Lower lobe of right lung (tissue), 2 donors: ENCODE measurements at regions not wholly inside any gene's neighbourhood (a gene's known extent, or its start where the extent isn't known, plus 50 kb on each side); places are given as distances from the start of the nearest gene placed in this dataset.

Experiments used
- ATAC-seq, 2 donors: fragments of 200-7000 bp; cut with Tn5 transposase; one replicate each; pipeline ENCODE4 v1.9.1; 2020 to 2022; ENCODE audit warnings: mild to moderate bottlenecking in 2 of 2, moderate library complexity in 2 of 2
- DNase-seq: peaks from one replicate; pipeline ENCODE4 v3.0.0-alpha.2; 2020
- H3K27ac ChIP-seq: fragments of 200-600 bp; one replicate; pipeline ENCODE4 v1.8.0; 2022
- H3K27me3 ChIP-seq: fragments of 200-600 bp; one replicate; pipeline ENCODE4 v1.8.0; 2022; ENCODE audit warnings: low read depth
- H3K36me3 ChIP-seq: fragments of 200-600 bp; one replicate; pipeline ENCODE4 v1.8.0; 2022; ENCODE audit warnings: mild to moderate bottlenecking
- H3K4me1 ChIP-seq: fragments of 200-600 bp; one replicate; pipeline ENCODE4 v1.8.0; 2022
- H3K4me3 ChIP-seq: fragments of 200-600 bp; one replicate; pipeline ENCODE4 v1.8.0; 2022; ENCODE audit warnings: mild to moderate bottlenecking
- H3K9me3 ChIP-seq: fragments of 200-600 bp; one replicate; pipeline ENCODE4 v1.8.0; 2022
- intact Hi-C: fragments of 100-400 bp; cut with DNase I; formaldehyde crosslinking; loops from one replicate; pipeline ENCODE4 v1.11.0; 2022
- TF ChIP-seq, protein P1 (sequence below): fragments of 200-600 bp; IDR thresholded peaks from one replicate; pipeline ENCODE4 v1.8.0; 2022; ENCODE audit warnings: antibody characterized with exemption, mild to moderate bottlenecking
- donor health status: DM: no; HTN: yes; CAD: no; lungs with severe emphysema.

DNA sequence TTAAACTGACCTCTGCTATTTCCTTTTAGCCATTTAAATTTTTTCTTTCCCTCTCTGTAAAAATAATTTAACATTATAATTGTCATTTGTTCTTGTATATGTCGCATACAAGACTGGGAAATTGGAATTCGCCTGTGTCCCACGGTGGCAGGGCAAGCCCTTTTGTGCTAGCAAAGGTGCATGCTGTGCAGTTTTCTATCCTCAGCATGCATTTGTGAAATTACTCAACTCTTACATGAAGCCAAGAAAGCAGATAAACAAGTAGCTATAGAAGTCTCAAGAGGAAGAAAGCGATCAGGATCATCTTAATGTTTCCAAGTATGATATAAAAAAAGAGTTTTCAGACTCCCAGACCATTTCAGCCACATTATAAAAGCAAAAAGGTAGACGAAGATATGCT, 392.6 kb upstream of the CHST9 start:
- intact Hi-C loops, result no loop called here
- H3K27ac ChIP-seq, result no peak overlapping the region
- peaks cover 7% of the 10 kb centered on the region for H3K9me3 ChIP-seq
- no peak for ATAC-seq
- no peak overlapping the region for H3K4me3 ChIP-seq
- no peaks in the 10 kb centered on the region for H3K36me3 ChIP-seq
- DNase-seq, result no peak
- TF ChIP-seq, protein P1, sequence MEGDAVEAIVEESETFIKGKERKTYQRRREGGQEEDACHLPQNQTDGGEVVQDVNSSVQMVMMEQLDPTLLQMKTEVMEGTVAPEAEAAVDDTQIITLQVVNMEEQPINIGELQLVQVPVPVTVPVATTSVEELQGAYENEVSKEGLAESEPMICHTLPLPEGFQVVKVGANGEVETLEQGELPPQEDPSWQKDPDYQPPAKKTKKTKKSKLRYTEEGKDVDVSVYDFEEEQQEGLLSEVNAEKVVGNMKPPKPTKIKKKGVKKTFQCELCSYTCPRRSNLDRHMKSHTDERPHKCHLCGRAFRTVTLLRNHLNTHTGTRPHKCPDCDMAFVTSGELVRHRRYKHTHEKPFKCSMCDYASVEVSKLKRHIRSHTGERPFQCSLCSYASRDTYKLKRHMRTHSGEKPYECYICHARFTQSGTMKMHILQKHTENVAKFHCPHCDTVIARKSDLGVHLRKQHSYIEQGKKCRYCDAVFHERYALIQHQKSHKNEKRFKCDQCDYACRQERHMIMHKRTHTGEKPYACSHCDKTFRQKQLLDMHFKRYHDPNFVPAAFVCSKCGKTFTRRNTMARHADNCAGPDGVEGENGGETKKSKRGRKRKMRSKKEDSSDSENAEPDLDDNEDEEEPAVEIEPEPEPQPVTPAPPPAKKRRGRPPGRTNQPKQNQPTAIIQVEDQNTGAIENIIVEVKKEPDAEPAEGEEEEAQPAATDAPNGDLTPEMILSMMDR, result no peak
- no peaks in the 10 kb centered on the region for H3K27me3 ChIP-seq
- H3K4me1 ChIP-seq, result no peaks in the 10 kb centered on the region

DNA sequence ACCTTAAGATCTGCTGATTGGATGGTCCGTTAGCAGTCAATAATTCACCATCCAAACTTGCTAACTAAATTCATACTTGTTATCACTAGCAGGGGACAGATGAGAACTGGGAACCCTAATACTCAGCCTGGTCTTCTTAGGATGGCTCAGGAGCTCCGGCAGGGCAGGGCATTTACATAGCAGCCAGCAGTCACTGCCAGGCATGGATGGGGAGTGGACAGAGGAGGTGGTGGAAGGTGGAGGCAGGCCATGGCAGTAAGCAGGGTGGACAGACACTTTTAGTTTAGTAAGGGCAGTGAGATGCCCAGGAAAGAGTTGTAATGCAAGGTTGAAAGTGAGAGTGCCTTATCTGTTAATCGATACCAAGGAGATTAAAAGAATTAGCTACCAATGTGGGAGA, 392.2 kb upstream of the CHST9 start:
- no peak overlapping the region for H3K4me3 ChIP-seq
- no peaks in the 10 kb centered on the region for H3K27me3 ChIP-seq
- no peak for DNase-seq
- no peaks in the 10 kb centered on the region for H3K4me1 ChIP-seq
- H3K9me3 ChIP-seq, result peaks cover 7% of the 10 kb centered on the region
- H3K36me3 ChIP-seq, result no peaks in the 10 kb centered on the region
- no peak overlapping the region for H3K27ac ChIP-seq
- intact Hi-C loops, result no loop called here
- no peak for ATAC-seq
- TF ChIP-seq, protein P1, result no peak

DNA sequence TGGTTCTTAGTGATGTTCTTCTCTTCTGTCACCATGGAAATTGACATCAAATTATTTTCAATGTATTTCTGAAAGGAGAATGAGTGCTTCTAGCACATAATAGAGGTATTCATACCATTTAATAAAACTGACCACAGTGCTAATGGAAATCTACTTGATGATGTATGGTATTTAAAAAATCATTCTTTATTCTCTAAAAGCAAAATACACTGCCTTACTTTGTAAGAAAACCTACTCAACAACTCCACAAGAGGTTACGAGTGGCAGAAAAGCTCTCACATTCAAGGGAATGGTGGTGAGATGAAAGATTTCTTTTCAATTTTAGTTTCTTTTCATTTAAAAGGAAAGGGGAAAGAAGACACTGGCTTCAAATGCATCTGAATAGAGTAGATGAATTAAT, 382.3 kb upstream of the CHST9 start:
- Histone ChIP-seq H3K27me3 (no peaks in the 10 kb centered on the region), H3K4me1 (no peaks in the 10 kb centered on the region), H3K9me3 (no peaks in the 10 kb centered on the region), H3K4me3 (no peak overlapping the region), H3K27ac (no peak overlapping the region), H3K36me3 (no peaks in the 10 kb centered on the region)
- TF ChIP-seq, protein P1, result no peak
- intact Hi-C loops, result no loop called here
- ATAC-seq (no peak), DNase-seq (no peak)

DNA sequence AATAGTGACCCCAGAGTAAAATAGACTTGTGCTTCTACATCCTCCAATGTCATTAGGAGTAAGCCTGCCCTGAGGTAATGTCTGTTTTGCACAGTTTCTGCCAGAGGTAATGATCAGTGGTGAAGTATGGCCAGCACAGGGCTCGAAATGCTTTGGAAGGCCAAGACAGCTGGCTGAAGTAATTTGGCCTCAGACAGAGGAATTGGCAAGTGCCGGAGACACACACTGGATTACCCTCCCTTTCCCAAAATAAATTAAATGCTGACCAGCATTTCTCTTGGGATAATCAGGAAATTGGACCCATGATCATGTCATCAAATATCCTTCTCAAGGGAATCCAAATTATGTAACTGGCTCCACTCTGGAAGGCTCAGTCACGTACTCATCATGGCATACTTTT, 379.0 kb upstream of the CHST9 start:
- H3K27me3 ChIP-seq, result no peaks in the 10 kb centered on the region
- intact Hi-C loops, result no loop called here
- no peaks in the 10 kb centered on the region for H3K4me1 ChIP-seq
- H3K36me3 ChIP-seq, result no peaks in the 10 kb centered on the region
- ATAC-seq (no peak), DNase-seq (no peak)
- no peak overlapping the region for H3K27ac ChIP-seq
- H3K4me3 ChIP-seq, result no peak overlapping the region
- TF ChIP-seq, protein P1, result no peak
- no peaks in the 10 kb centered on the region for H3K9me3 ChIP-seq

DNA sequence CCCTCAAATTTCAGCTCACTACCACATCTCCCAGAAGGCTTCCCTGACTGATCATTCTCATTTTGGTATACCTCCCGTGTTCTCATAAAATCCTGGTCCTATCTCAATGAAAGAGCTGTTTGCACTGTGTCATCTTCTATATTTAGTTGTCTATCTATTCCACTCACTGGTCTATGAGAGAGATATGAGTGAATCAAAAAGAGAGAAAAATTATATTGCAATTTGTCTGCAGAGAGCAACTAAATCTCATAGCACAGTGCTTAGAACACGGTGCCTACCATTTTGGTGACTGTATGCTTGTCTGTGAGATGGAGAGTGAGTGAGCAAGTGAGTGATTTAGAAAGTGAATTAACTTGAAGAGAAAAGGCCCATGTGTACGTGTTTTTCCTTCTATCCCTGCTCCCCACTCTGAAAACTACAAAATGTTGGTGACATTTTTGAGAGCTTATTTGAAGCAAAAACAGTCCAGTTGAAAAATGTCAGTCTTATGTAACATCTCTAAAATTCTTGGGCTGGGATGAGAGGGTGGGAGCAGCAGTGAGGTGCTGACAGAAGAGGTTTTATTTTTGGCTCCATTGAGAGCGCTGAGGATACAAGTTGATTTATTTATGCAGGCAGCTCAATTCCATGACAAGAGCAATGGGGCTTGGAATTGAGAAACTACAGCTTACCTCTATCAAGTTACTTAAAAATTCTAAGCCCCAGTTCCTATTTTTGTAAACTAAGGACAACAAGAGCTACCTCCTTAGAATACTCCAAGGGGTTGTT, 373.5 kb upstream of the CHST9 start:
- no peaks in the 10 kb centered on the region for H3K9me3 ChIP-seq
- H3K4me1 ChIP-seq, result no peaks in the 10 kb centered on the region
- H3K36me3 ChIP-seq, result no peaks in the 10 kb centered on the region
- intact Hi-C loops, result no loop called here
- TF ChIP-seq, protein P1, result no peak
- H3K27me3 ChIP-seq, result no peaks in the 10 kb centered on the region
- no peak overlapping the region for H3K27ac ChIP-seq
- DNase-seq (no peak), ATAC-seq (no peak)
- no peak overlapping the region for H3K4me3 ChIP-seq
